CD4-positive, alpha-beta memory T cell (primary cell): ENCODE measurements at regions not wholly inside any gene's neighbourhood (a gene's known extent, or its start where the extent isn't known, plus 50 kb on each side); places are given as distances from the start of the nearest gene placed in this dataset.
A peak's percentile ranks its signal among the peaks of the same experiment; 100 is the strongest.

Source experiments
- CTCF ChIA-PET: fragments of 350-600 bp; sonication (Branson Sonifier 250); formaldehyde crosslinking; loops from one replicate; lab custom pipeline; 2021; ENCODE audit warnings: inconsistent platforms; ENCODE audit not compliant: partially characterized antibody; lab: Charles Lee
- POLR2A ChIA-PET: fragments of 350-600 bp; sonication (Branson Sonifier 250); formaldehyde crosslinking; loops from one replicate; lab custom pipeline; 2021; ENCODE audit not compliant: partially characterized antibody; lab: Charles Lee
- DNase-seq, 5 donors: peaks; one replicate each; pipeline versions ENCODE4 v3.0.0 to v3.0.0-alpha.2; 2020 to 2022; ENCODE audit warnings: mixed read lengths in 1 of 5
- H3K27ac ChIP-seq: one replicate; pipeline ENCODE4 v1.7.0; 2013; ENCODE audit warnings: low read depth, low read length
- H3K27me3 ChIP-seq: 2 replicates; pipeline ENCODE4 v1.7.0; 2013; ENCODE audit warnings: mild to moderate bottlenecking, low read length, moderate library complexity; ENCODE audit not compliant: insufficient read depth
- H3K36me3 ChIP-seq: 2 replicates; pipeline ENCODE4 v1.7.0; 2013; ENCODE audit warnings: mild to moderate bottlenecking, low read length, moderate library complexity; ENCODE audit not compliant: insufficient read depth
- H3K4me1 ChIP-seq: 2 replicates; pipeline ENCODE4 v1.7.0; 2013; ENCODE audit warnings: mild to moderate bottlenecking, low read length, moderate library complexity; ENCODE audit not compliant: insufficient read depth
- H3K4me3 ChIP-seq, 2 donors: one replicate each; pipeline ENCODE4 v1.7.0; 2013; ENCODE audit warnings: low read length in 2 of 2, mild to moderate bottlenecking in 1 of 2
- H3K9me3 ChIP-seq, 2 donors: one replicate each; pipeline ENCODE4 v1.7.0; 2013; ENCODE audit warnings: low read length in 2 of 2, control low read depth in 1 of 2; ENCODE audit not compliant: control insufficient read depth in 1 of 2
- H3K27ac Mint-ChIP-seq, 7 donors: one replicate each; pipeline ENCODE4 v1.8.0; 2020 to 2021; ENCODE audit warnings: mixed read lengths in 7 of 7, mild to moderate bottlenecking in 6 of 7, inconsistent platforms in 3 of 7, moderate library complexity in 3 of 7
- H3K27me3 Mint-ChIP-seq, 2 donors: one replicate each; pipeline ENCODE4 v1.8.0; 2020 to 2021; ENCODE audit warnings: mixed read lengths in 2 of 2
- H3K36me3 Mint-ChIP-seq, 2 donors: one replicate each; pipeline ENCODE4 v1.8.0; 2020 to 2021; ENCODE audit warnings: mixed read lengths in 2 of 2, inconsistent platforms in 1 of 2, mild to moderate bottlenecking in 1 of 2
- H3K4me1 Mint-ChIP-seq, 4 donors: one replicate each; pipeline ENCODE4 v1.8.0; 2020 to 2021; ENCODE audit warnings: mixed read lengths in 4 of 4, mild to moderate bottlenecking in 1 of 4
- H3K4me3 Mint-ChIP-seq, 8 donors: one replicate each; pipeline ENCODE4 v1.8.0; 2020 to 2021; ENCODE audit warnings: mixed read lengths in 8 of 8, mild to moderate bottlenecking in 7 of 8, moderate library complexity in 6 of 8, inconsistent platforms in 3 of 8
- H3K9me3 Mint-ChIP-seq, 8 donors: one replicate each; pipeline ENCODE4 v1.8.0; 2020 to 2021; ENCODE audit warnings: mixed read lengths in 8 of 8, mild to moderate bottlenecking in 5 of 8, inconsistent platforms in 3 of 8, moderate library complexity in 1 of 8
- intact Hi-C: fragments of 100-400 bp; cut with micrococcal nuclease; formaldehyde crosslinking; loops from one replicate; pipeline ENCODE4 v1.15.1; 2023

DNA sequence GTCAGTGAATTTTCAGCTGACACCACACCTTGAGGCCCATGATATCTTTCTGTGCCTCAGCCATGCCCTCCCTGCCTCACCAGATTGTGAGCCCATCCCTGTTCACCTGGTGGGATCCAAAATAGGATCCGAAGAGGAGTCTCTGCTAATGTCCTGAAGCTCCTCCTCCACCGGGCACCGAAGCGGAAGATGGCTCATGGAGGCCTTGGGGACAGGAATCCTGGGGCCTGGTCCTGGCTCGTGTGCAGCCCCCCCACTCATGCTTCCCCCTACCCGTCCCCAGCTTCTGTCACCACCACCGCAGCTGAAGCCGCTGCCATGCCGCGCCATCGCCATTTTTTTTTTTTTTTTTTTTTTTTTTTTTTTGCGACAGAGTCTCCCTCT lies 1683.4 kb downstream of the TP53TG3F start:
- H3K27ac ChIP-seq, result no peak overlapping the region
- no peak for DNase-seq
- Mint-ChIP-seq H3K4me1 (peaks cover 0 to 3% (median 0%) of the 10 kb centered on the region in 4 donors), H3K4me3 (no peak overlapping the region), H3K36me3 (peaks cover 0 to 6% of the 10 kb centered on the region in 2 donors), H3K9me3 (peaks cover 0 to 61% (median 28%) of the 10 kb centered on the region in 8 donors), H3K27me3 (no peaks in the 10 kb centered on the region), H3K27ac (no peak overlapping the region)
- ChIA-PET CTCF (no interaction called here), POLR2A (interaction anchor here (1.3 kb wide), 1 partner anchor 13 kb away, joined by 3 read pairs; no protein-coding TSS in a partner anchor)
- H3K4me1 ChIP-seq, result no peaks in the 10 kb centered on the region
- H3K9me3 ChIP-seq, result no peaks in the 10 kb centered on the region
- H3K36me3 ChIP-seq, result no peaks in the 10 kb centered on the region
- no peaks in the 10 kb centered on the region for H3K27me3 ChIP-seq
- no peak overlapping the region for H3K4me3 ChIP-seq
- intact Hi-C loops, result no loop called here

DNA sequence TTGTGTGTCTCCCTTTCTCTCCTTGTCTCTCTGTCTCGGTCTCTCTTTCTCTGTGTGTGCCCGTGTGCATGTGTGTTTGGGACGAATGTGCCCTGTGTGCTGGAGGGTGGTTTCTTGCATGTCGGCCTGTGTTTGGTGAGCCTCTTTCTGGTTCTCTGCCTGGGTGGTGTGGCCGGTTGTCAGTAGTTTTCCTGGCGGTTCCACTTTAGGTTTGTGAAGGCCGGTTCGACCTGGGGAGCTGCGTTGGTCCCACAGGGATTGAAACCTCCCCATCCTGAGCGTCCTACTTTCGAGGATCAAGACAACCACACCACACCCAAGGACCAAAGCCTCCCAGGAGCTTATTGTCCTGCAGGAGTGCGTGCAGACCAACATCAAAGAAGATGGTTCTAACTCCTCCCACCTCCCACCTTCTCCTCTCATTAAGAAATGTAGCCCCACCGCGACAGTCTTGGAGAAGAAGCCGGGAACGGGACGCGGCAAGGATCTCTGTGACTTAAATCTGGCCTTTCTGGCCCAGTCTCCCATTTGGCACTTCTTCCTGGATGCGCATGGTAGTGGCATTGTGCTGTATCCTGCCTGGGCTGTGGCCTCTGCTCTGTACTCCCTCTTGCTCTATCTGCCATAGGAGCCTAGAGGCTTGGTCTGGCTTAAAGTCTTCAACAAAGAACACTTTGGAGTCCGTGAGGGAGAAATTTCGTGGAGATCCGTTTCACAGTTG lies 1685.0 kb downstream of the TP53TG3F start:
- Histone ChIP-seq H3K27ac (no peak overlapping the region), H3K27me3 (no peaks in the 10 kb centered on the region), H3K4me3 (no peak overlapping the region), H3K36me3 (no peaks in the 10 kb centered on the region), H3K9me3 (no peaks in the 10 kb centered on the region), H3K4me1 (no peaks in the 10 kb centered on the region)
- Mint-ChIP-seq H3K27me3 (no peaks in the 10 kb centered on the region), H3K4me3 (peak overlapping the region in 1 of 8 donors; percentile 20), H3K36me3 (peaks cover 0 to 6% of the 10 kb centered on the region in 2 donors), H3K4me1 (peaks cover 0 to 3% (median 0%) of the 10 kb centered on the region in 4 donors), H3K9me3 (peaks cover 0 to 63% (median 34%) of the 10 kb centered on the region in 8 donors), H3K27ac (no peak overlapping the region)
- intact Hi-C loops, result no loop called here
- CTCF ChIA-PET, result no interaction called here
- no peak for DNase-seq
- POLR2A ChIA-PET, result no interaction called here

DNA sequence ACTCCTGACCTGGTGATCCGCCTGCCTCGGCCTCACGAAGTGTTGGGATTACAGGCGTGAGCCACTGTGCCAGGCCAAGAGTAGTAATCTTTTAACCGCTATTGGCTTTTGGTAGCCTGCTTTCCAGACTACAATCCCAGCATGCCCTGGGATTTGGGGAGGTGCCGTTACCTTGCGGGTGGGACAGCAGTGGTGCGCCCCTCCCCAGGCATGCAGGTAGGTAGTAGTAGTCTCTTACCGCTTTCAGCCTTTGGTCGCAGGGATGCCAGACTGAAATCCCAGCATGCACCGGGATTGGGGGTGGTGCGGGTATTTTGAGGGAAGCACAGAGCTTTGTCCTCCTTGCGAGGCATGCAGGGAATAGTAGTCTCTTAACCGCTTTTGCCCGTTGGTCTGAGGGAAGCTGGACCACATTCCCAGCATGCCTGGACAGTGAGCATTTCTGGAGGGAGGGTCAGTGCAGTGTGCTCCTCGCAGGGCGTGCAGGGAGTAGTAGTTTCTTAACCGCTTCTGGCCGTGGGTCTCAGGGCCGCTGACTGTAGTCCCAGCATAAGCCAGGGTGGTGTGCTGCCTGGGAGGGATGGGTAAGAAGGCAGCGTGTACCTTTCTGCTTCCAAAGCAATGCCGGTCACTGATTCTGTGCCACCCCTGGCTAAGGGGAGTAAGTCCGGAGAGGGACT lies 1686.8 kb downstream of the TP53TG3F start:
- no peak overlapping the region for H3K4me3 ChIP-seq
- ChIA-PET CTCF (no interaction called here), POLR2A (no interaction called here)
- Mint-ChIP-seq H3K4me1 (peaks cover 0 to 3% (median 0%) of the 10 kb centered on the region in 4 donors), H3K27ac (no peak overlapping the region), H3K4me3 (no peak overlapping the region), H3K36me3 (peaks cover 0 to 6% of the 10 kb centered on the region in 2 donors), H3K27me3 (no peaks in the 10 kb centered on the region), H3K9me3 (peaks cover 2 to 51% (median 33%) of the 10 kb centered on the region in 8 donors)
- no peaks in the 10 kb centered on the region for H3K4me1 ChIP-seq
- H3K36me3 ChIP-seq, result no peaks in the 10 kb centered on the region
- H3K9me3 ChIP-seq, result peaks cover 0 to 10% of the 10 kb centered on the region in 2 donors
- H3K27me3 ChIP-seq, result no peaks in the 10 kb centered on the region
- no peak overlapping the region for H3K27ac ChIP-seq
- no peak for DNase-seq
- intact Hi-C loops, result no loop called here

DNA sequence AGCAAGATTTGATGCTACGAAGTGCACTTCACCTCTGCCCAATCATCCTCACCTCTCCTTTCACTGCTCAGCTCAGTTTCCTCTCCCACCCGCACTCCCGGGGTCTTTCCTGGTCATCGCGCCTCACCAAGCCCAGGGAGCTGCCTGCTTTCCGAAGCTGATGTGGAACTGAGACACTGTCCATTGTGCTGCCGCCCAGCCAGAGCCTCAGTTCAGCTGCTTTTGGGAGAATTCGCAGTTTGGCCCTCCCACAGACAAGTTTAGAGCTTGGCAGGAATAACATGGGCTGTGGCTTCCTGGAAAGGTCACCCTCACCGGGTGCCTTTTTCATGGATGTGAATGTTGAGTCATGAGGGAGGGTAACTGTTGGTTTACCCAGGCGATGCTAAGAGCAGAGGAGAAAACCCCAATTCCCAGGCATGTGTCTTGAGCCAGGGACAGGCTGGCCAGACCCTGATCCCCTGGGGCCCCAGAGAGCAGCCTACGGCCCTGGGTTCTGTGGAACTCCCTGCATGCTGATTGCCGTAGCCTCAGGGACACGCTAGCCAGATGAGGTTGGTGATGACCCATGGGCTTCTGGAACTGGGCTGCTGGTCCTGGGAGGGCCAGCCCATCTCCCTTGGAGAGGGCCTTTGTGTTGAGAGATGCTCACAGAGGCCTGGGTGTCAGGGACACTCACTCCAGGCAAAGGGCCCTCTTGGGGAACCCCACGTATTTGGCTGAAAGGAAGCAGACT lies 1687.5 kb downstream of the TP53TG3F start:
- H3K4me1 ChIP-seq, result no peaks in the 10 kb centered on the region
- H3K36me3 ChIP-seq, result no peaks in the 10 kb centered on the region
- no peak overlapping the region for H3K27ac Mint-ChIP-seq
- H3K27me3 Mint-ChIP-seq, result no peaks in the 10 kb centered on the region
- peaks cover 2 to 54% (median 34%) of the 10 kb centered on the region in 8 donors for H3K9me3 Mint-ChIP-seq
- H3K4me3 Mint-ChIP-seq, result no peak overlapping the region
- H3K36me3 Mint-ChIP-seq, result peaks cover 0 to 4% of the 10 kb centered on the region in 2 donors
- H3K4me3 ChIP-seq, result no peak overlapping the region
- H3K4me1 Mint-ChIP-seq, result peaks cover 0 to 3% (median 0%) of the 10 kb centered on the region in 4 donors
- DNase-seq, result no peak
- CTCF ChIA-PET, result no interaction called here
- H3K27ac ChIP-seq, result no peak overlapping the region
- POLR2A ChIA-PET, result no interaction called here
- intact Hi-C loops, result no loop called here
- peaks cover 0 to 10% of the 10 kb centered on the region in 2 donors for H3K9me3 ChIP-seq
- H3K27me3 ChIP-seq, result no peaks in the 10 kb centered on the region

DNA sequence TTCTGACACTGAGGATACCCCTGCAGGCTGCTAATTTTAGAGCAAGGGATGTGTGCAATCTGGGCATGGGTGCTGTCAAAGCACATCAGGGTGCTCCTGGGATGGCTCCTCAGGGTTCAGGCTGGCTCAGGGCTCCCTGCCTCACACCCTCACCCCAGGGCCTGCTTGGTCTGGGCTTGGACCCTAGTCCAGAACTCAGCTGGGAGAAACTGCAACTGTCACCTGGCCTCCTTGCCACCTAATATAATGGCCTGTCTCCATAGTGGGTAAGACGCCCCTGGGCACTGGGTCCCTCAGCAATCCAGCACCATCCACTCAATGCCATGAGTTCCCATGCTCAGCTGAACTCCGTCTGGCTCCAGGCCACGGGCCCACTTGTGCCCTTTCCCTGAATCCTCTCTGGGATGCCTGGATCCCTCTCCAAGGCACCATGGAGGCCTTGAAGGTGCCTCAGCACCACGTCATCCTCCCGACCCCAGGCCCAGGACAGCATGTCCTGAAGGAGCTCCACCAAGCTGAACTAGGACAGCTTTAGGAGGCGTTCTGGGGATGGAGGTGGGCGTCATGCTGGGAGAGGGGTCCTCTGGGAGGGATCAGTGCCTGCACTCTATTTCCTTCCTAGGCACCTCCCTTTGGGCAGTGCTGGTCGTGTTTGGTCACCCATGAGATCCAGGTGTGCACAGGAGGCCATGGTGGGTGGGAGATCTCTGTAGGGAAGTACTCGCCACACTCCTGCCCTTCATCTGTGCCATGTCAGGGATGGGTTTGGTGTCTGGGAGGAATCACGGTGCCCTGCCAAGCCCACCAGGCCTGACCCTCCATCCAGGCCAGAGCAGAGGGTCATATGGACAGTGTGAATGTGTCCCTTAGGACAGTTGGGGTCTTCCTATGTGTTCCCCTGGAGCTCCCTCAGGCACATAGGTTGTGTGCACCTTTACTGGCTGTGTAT lies 1688.4 kb downstream of the TP53TG3F start:
- intact Hi-C loops, result no loop called here
- no peak for DNase-seq
- no peak overlapping the region for H3K27ac Mint-ChIP-seq
- Histone ChIP-seq H3K36me3 (no peaks in the 10 kb centered on the region), H3K27ac (no peak overlapping the region), H3K4me3 (no peak overlapping the region), H3K27me3 (no peaks in the 10 kb centered on the region), H3K4me1 (no peaks in the 10 kb centered on the region), H3K9me3 (peaks cover 0 to 10% of the 10 kb centered on the region in 2 donors)
- H3K27me3 Mint-ChIP-seq, result no peaks in the 10 kb centered on the region
- CTCF ChIA-PET, result no interaction called here
- peaks cover 0 to 4% of the 10 kb centered on the region in 2 donors for H3K36me3 Mint-ChIP-seq
- POLR2A ChIA-PET, result no interaction called here
- H3K9me3 Mint-ChIP-seq, result peaks cover 2 to 55% (median 35%) of the 10 kb centered on the region in 8 donors
- H3K4me3 Mint-ChIP-seq, result no peak overlapping the region
- peaks cover 0 to 3% (median 0%) of the 10 kb centered on the region in 4 donors for H3K4me1 Mint-ChIP-seq

DNA sequence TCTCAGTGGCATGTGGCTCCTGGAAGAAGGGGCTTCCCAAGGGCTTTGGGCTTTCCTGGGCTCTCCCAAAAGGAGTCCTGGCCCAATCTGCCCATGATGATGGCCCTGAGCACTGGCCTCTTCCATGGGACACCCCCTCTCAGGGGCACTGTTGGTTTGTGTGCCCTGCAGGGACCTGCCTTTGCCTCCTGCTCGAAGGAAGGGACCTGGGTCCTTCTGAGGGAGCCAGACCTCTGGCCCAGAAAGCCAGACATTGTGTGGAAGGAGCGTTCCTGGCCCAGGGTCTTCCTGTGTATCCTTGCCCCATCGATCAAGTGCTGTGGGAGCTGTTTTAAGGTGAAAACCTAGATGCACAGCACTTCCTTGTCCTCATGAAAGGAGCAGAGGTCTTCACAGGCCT lies 1689.3 kb downstream of the TP53TG3F start:
- H3K4me1 Mint-ChIP-seq, result peaks cover 0 to 3% (median 0%) of the 10 kb centered on the region in 4 donors
- H3K9me3 ChIP-seq, result peaks cover 0 to 10% of the 10 kb centered on the region in 2 donors
- POLR2A ChIA-PET, result no interaction called here
- no peak for DNase-seq
- no peak overlapping the region for H3K27ac ChIP-seq
- CTCF ChIA-PET, result no interaction called here
- no peak overlapping the region for H3K4me3 ChIP-seq
- H3K4me1 ChIP-seq, result no peaks in the 10 kb centered on the region
- no peaks in the 10 kb centered on the region for H3K27me3 Mint-ChIP-seq
- no peaks in the 10 kb centered on the region for H3K27me3 ChIP-seq
- no peaks in the 10 kb centered on the region for H3K36me3 ChIP-seq
- intact Hi-C loops, result no loop called here
- H3K36me3 Mint-ChIP-seq, result peaks cover 0 to 4% of the 10 kb centered on the region in 2 donors
- H3K9me3 Mint-ChIP-seq, result peaks cover 2 to 60% (median 36%) of the 10 kb centered on the region in 8 donors
- H3K27ac Mint-ChIP-seq, result no peak overlapping the region
- no peak overlapping the region for H3K4me3 Mint-ChIP-seq
